GM13976 (cell line): ENCODE measurements at regions not wholly inside any gene's neighbourhood (a gene's known extent, or its start where the extent isn't known, plus 50 kb on each side); places are given as distances from the start of the nearest gene placed in this dataset.
A peak's percentile ranks its signal among the peaks of the same experiment; 100 is the strongest.

Experiments
- DNase-seq: peaks from one replicate; pipeline ENCODE4 v3.0.0; 2012; ENCODE audit warnings: low spot score
- CTCF ChIP-seq: IDR thresholded peaks from 2 replicates; pipeline ENCODE4 v1.5.1; 2012; ENCODE audit warnings: borderline replicate concordance, mild to moderate bottlenecking; ENCODE audit not compliant: insufficient read depth; ENCODE audit errors: extremely low read depth, missing control alignments, control extremely low read depth
- in situ Hi-C: fragments of 300-500 bp; cut with MboI; formaldehyde crosslinking; loops from one replicate; pipeline ENCODE4 v1.12.0; 2022; ENCODE audit warnings: low sequenced_read_pairs, mixed read lengths, inconsistent platforms; ENCODE audit not compliant: unreplicated experiment

DNA sequence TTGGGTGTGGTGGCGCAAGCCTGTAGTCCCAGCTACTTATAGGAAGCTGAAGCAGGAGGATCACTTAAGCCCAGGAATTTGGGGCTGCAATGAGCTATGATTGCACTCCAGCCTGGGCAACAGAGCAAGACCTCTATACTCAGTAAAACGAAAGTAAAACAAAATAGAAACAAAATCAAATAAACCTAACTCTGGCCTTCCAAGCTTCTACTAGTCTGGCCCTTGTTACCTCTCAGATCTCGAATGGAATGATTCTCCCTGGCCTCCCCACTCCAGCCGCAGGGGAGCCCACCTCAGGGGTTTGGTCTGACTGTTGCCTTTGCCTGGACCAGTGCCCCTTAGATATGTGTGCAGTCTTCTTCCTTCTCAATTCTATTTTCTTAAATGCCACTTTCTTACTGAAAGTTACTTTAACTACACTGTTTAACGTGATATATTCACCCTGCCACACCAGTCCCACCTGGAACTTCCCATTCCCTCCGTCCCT, 160.0 kb upstream of the GCFC2 start:
- in situ Hi-C loops, result no loop called here
- peak; percentile 16 for DNase-seq
- TF ChIP-seq CTCF, result no peak

GRCh38 chr2:75870133-75870532, 159.4 kb upstream of the GCFC2 start:
- in situ Hi-C loops, result no loop called here
- no peak for TF ChIP-seq CTCF
- no peak for DNase-seq

GRCh38 chr2:75865702-75866101, 155.0 kb upstream of the GCFC2 start:
- no peak for TF ChIP-seq CTCF
- no peak for DNase-seq
- in situ Hi-C loops, result no loop called here

- DNase-seq, result no peak
- in situ Hi-C loops, result no loop called here
- no peak for TF ChIP-seq CTCF
These were observed 154.4 kb upstream of the GCFC2 start for GRCh38 chr2:75865083-75865482.

GRCh38 chr2:75862547-75862946, 151.8 kb upstream of the GCFC2 start:
- TF ChIP-seq CTCF, result no peak
- no peak for DNase-seq
- in situ Hi-C loops, result no loop called here

DNA sequence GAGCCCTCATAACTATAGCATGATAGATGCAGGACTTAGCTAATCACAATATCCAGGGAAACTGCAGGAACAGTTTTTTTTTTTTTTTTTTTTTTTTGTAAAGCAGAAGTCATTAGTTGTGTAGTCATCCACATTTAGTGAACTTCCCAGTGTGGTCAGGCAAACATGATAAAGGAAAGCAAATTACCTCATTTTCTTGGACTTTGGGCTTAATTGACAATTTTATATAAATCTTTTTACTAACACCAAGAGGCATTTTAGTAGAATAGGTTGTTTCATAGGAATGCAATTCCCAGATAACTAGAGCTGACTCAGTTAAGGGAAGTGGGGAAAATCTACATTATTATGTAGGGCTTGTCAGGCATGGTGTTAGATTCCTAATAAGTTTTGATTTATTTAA, 142.7 kb upstream of the GCFC2 start:
- no peak for DNase-seq
- no peak for TF ChIP-seq CTCF
- in situ Hi-C loops, result no loop called here

DNA sequence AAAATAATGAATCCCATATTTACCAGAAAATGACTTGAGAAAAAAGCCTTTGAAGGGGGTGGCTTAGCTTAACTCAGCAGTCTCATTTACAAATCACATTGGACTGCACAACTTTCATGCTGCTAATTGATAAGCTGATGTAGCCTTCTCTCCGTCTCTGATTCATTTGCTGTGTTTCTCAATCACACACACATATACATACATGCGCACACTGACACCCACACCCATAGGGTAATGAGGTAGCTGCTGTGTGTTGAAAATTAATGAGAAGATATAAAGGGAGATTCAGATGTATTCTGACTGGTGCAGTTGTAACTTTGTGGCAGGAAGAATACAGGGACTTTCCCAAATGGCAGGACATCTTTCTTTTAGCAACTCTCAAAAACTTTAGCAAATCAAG, 141.9 kb upstream of the GCFC2 start:
- no peak for DNase-seq
- no peak for TF ChIP-seq CTCF
- in situ Hi-C loops, result no loop called here
